Kidney capillary endothelial cell (primary cell): ENCODE measurements at regions not wholly inside any gene's neighbourhood (a gene's known extent, or its start where the extent isn't known, plus 50 kb on each side); places are given as distances from the start of the nearest gene placed in this dataset.

Experiments used
- DNase-seq: peaks from one replicate; pipeline ENCODE4 v3.0.0-alpha.2; 2018; ENCODE audit warnings: low spot score

DNA sequence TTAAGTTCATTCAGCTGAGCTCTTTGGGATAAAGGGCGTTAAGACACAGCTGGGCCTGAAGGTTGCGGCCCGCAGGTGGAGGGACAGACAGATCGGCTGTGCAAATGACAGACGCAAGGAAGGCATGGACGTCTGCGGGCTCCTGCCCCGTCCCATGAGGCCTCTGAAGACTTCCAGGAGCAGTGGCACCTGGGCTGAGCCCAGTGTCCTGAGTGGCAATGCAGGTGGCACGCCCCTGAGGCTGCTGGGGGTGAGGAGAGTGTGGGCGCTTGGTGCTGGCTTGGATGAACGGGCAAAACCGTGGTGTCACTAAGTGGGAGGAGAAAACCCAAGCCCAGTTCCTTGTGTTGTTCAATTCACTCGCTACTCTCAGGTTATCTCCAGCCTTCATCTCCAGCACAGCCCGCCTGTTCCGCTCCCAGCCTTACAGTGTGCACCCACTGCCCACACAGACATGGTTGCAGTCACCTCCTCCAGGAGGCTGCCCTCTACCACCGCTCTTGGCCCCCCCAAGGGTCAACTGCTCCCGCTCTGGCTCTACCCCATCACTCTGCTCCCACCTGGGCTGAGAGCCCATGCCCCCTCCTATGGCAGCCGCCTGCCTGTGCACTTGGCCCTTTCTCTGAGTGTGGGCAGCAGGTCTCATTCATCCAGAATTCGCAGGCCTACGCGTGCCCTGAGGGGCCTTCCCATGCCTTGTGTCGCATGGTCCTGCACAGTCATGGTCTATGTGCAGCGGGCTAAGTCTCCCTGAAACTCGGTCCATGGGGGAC is 50.3 kb downstream of the PTGR3 start:
- DNase-seq, result no peak

DNA sequence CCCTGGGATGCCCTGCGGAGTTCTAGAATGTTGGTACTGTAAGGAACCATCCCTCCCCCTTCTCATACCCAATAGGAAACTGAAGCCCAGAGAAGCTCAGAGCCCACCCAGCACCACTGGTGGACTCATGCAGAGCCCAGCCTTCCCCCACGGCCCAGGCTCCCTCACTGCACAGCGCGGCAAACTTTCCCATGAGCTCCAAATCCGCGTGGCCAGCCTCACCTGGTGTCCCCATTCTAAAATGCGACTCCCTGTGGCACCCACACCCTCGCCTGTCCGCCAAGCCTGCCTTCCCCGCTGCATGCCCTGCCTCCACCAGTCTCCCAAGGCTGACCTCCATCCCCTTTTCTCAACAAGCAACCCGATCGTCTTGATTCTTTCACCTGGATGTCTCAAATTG is 51.1 kb downstream of the PTGR3 start:
- DNase-seq, result no peak

DNA sequence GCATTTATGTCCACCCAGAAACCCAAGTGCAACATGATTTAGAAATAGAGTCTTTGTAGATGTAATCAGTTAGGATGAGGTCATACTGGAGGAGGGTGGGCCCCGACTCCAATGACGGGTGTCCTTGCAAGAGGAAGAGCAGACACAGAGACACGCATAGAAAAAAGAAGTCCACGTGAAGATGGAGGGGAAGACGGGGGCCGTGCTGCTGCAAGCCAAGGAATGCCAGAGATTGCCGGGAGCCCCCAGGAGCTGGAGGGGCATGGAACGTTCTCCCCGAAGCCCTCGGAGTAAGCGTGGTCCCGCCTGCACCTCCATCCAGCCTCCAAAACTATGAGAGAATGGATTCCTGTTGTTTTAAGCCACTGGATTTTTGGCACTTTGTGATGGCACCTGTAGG is 51.6 kb downstream of the PTGR3 start:
- no peak for DNase-seq

DNA sequence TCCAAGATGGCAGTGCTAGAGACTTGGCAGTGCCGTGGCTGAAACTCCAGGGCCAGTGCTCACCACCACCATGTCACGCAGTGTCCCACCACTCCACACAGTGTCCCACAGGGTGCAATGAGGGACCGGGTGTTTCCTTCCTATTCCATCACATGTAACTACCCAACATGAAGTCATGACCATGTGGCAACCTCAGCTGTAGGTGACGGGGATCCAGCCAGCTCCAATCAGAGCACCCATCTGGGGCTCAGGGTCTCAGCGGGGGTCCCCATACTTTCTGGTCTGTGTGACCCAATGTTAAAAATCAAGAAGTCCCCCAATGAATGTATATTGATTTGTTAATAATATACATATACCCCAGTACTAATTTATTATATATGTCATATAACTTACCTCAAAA is 52.1 kb downstream of the PTGR3 start:
- DNase-seq, result no peak

DNA sequence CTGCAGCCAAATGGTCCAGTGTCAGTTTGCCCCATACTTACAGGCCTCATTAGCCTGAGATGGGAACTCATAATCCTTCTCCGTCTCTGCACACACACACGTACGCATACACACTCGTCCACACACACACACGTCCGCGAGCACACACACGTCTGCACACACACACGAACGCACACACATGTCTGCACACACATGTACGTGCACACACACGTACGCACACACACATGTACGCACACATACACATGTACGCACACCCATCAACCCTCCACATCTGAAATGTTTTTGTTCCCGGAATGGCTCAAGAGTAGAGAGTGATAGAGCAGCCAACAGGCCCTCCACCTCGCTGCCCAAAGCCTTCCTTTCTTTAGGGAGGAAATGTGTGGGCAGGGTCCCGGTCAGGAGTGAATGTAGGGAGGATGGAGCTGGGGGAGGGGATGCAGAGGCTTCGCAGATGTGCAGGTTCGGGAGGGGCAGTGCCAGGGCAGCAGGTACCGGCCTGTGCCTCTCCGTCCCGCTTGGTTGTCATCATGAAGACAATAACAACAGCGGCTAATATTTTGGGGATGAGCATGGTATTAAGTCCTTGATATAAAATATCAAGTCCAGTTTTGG is 52.7 kb downstream of the PTGR3 start:
- no peak for DNase-seq

DNA sequence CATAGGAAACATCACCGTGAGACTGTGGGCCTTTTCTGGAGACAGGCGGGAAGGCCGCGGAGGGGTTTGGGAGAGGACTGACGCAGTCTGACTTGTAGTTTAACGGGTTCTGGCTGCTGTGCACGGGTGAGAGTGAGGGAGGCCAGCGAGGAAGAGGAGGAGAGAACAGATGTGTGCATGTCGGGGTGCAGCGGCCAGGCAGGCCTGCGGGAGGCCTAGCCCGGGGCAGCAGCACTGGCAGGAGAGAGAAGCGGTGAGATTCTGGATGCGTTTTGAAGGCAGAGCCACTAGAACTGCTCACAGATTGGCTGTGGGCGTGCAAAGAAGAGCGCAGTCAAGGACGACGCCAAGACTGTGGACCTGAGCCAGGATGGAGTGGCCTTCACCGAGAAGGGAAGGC is 53.9 kb downstream of the PTGR3 start:
- no peak for DNase-seq

DNA sequence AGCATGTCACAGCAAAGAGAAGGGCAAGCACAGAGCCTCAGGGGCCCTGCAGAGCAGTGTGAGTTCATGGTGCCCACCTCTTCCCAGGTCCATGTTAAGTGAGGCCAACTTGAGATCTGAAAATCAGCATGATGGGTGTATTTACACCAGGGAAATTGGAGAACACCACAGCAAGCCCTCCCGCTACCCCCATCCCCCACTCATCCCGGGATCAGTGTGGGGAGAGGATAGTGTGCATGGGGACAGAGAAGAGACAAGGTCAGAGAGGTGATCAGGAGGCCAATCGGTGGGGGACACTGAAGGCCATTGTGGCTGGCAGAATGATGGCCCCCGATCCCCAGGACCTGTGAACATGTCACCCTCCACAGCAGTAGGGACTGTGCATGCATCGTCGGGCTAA is 54.7 kb downstream of the PTGR3 start:
- no peak for DNase-seq

DNA sequence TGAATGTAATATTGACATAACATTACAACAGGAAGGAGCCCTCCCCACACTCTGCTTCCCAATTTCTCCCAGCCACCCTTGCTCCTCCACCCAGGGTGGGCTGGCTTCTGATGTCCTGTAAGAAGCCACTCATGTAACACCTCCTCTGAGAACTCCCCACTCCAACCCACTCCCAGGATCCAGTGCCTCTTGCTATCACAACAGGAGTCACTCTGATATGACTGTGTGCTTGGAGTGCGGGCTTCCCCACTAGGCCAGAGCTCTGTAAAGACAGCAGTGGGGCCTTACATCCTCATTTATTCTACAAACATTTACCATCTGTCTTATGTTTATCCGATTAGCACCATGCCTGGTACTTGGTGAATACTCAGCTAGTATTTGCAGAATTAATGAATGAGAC is 65.1 kb downstream of the PTGR3 start:
- DNase-seq, result no peak

DNA sequence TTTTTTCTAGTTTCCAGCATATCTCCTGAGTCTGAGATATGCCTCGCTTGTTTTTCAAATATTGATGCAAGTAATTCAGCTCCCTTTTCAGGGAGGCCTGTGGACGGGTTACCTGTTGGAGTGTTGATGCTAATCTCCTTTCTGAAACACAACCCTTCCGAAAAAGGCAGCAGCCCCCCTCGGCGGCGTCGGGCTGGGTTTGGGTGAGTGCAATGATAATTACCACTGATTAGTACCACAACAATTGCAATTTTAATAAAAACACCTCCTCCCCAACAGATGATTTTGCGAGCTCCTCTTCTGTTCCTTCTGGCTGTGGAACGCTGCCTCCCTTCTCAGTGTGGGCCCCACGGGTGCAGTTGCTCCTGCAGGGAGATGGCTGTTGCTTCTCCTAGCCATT is 66.3 kb downstream of the PTGR3 start:
- no peak for DNase-seq

DNA sequence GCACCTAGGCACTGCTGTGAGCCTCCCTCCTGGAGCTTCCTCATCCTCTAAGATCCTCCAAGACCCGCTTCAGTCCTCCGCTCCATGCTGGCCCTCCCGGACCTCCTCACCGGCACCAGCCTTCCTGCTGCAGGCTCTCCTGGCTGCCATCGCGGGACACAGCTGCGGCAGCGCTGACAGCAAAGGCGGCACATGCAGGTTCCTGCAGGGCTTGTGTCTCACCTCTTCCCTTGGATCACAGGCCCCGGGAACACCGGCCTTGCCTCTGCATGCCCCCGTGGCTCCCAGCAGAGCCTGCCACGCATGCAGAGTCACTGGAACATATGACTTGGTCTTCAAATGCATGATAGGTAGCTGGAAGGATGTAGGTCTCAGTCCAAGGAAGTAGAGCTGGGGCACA is 67.2 kb downstream of the PTGR3 start:
- no peak for DNase-seq

DNA sequence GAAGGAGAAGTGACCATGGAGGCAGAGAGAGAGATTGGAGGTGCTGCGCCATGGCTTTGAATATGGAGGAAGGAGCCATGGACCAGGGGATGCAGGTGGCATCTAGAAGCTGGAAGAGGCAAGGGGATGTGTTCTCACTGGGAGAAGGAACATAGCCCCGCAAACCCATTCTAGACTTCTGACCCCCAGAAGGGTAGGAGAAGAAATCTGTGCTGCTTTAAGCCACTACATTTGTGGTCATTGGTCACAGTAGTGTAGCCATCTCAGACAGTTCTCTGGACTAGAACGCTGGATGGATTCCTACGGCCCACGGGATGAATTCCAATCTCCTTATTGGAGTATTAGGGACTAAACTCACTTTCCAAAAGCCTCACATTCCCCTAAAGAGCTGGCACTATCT is 67.8 kb downstream of the PTGR3 start:
- DNase-seq, result no peak

DNA sequence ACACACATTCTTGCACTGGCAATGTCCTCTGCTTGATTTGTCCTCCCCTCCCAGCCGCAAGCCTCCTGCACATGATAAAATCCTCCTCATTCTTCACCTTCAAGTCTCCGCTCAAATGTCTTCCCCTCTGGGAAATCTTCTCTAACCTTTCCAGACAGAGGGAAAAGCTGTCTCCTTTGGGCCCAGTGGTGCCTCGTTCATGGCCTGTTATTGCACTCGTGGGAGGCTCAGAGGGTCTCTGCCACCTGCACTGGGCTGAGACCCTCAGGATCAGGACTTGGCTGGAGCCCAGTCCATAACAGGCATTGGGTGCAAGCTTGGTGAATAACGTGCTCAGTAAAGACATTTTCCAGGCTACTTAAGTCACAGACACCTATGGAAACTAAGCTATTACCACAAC is 68.6 kb downstream of the PTGR3 start:
- DNase-seq, result no peak

DNA sequence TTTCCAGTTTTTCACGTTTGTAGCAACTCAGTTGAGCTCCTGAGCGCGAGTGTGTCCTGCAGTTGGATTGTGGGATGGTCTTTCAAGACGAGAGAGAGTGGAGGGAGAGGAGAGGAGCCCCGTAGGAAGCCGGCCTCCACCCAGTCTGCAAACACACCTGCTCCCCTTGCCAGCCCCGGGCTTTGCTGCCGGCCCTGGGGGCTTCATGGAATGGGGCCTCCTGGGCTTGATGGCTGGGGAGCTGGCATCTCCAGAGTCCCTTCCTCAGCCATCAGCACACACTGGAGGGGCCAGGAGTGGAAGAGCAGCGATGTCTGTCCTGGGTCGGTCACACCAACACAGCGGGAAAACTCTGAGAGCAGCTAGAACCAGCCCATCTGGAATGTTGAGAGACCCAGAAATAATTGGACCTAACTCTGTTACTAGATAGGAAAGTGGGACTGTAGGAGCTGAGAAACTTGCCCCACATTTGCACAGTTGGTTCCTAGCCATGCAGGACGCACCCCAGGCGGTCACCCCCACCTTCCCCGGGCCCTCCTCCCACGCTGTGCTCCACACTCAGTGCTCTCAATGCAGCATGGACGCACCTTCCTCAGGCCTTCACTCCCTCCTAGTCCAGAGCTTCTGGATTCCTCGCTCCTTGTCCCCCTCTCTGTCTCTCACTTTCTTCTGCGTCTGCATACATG is 69.6 kb downstream of the PTGR3 start:
- no peak for DNase-seq

DNA sequence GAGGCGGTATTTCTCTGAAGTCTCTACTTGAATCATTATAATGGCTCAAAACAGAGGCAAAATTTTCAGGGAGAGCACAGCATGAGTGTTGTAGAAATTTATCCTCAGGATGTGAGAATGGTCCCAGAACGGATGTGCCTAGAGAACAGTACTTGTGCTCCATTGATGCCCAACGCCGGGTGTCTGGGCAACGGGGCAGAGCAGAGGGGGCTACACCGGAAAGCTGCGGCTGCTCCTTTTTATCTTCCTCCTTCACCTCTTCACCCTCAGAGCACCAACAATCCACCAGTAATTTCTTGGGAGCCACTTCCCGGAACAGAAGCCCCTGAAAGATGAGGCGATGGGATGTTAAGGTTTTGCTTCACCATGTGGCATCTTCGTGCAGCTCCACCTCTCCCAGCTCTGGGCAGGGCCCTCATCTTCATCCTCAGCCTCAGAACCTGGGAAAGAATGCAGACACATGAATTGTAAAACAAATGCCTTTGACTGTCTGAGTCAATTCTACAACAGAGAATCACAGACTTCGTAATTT is 71.5 kb downstream of the PTGR3 start:
- DNase-seq, result no peak

DNA sequence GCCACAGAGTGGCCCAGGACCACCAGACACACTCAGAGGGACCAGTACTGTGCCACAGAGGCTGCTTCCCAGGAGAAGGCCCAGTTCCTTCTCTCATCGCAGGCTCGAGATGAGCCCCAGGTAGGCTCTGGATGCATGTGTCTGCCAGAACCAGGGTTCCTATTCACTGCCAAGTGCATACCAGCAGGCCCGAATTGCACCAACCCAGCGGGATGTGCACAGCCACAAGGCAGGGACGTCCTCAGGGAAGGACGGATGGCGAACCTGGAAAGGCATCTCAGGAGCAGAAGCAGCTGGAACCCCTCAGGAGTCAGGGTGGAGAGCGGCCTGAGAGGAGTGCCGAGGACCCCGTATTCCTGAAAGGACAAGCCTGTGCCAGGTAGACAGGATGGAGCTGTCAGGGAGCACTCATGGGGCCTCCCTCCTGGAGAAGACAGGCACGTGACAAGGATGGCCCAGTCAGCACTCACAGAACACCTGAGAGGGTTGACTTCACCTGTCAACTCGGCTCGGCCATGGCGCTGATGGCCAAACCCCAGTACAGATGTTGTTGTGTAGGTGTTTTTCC is 73.7 kb downstream of the PTGR3 start:
- DNase-seq, result no peak

DNA sequence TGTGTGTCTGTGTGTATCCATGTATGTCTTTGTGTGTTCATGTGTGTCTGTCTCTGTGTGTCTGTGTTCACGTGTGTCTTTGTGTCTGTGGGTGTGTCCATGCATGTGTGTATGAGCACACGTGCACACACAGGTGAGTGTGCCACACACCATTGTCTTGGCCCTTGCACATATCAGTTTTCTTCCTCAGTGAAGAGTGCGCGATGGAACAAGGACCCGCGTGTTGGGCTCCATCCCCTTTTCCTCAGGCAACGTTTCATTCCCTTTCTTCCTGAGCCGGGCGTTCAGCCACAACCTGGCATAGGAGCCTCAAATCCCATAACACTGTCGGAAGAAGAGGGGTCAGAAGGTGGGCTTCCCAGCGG is 74.3 kb downstream of the PTGR3 start:
- DNase-seq, result no peak

DNA sequence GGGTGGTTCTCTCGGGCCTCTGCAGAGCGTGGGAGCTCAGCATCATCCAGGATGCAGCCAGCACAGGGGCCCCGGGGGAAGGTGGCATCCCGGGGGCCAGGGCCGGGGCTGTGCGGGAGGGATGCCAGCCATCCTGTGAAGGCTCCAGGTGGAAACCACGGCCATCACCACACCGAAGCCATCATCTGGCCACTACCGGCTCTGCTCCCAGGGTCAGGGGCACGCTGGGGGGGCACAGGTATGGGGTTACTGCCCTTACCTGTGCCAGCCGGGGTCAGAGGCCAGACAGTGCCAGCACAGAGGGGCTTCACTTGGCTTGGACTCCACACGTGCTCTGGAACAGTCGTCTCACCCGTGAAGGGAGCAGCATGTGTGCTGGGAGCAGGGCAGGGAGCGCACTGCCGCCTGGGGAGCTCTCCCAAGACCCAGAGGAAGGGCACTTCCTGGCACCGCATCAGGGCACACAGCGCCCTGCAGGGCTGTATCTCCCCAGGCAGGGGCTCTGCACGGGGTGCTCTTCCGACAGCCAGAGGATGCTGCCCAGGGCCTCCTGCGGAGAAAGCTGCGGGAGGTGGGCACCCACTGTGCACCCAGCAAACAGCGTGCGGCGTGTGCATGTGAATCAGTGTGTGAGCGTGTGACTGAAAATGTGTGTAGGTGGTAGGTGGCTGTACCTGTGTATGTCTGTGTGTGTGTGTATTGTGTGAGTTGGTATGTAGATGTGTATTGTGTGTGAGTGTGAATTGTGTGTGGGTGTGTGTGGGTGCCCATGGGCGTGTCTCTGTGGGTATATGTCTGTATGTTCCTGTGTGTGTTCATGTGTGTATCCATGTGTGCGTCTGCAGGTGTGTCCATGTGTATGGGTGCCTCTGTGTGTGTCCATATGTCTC is 75.0 kb downstream of the PTGR3 start:
- DNase-seq, result no peak

DNA sequence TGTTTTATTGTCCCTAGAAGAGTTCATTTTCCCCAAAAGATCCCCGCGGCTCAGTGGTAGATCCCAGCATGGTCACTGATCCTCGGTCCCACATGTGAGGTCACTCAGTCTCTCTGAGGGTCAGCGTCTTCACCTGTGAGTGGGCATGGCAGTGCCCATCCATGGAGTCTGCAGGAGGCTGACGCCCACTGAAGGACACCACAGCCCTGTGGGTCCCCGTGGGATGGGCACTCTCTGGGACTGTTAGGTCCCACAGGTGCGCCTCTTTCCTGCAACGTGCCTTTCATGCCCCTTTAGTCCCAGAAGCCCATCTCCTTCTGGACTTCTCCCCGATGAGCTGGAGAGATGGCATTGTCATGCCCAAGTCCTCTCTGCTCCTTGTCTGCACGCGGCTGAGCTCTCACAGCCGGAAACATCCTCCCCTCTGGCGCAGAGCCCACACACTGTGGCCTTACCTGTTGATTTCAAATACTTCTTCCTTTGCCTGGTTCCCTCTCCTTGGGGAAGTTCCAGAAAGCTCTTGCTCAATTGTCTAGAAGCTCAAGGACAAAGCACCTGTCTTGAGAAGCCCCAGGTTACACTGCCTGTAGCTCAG is 75.9 kb downstream of the PTGR3 start:
- no peak for DNase-seq

DNA sequence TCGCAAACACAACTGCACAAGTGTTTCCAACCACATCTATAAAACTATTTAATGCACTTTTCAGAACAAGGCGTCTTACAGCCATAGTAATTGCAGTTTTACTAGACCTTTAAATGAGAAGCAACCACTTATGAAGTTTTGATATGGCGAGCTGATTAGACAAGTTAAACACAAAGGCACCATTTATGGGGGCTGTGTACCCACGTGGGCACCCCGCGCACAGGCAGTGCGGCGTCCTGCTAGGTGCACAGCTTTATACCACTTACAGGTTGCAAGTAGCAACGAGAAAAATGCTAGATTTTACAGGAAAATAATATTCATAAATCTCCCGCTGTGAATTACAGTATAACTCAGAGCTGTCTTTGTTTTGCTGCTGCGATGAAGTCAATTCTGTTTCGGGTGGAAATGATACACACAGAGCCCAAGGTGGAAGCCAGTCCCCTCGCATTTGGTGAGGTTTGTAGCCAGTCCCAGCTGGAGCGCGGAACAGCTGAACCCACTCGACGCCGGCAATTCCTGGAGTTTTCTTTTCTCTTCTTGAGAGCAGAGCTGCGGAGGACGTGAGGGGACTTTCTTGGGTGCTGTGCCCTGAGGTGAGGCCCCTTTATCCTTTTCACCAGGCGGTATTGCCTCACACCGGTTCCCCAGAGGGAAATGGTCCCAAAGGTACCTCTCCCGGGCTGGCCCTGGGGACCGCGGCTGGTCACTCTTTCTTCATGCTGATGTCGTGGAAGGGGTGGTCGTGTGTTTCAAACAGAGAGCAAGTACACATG is 76.7 kb downstream of the PTGR3 start:
- DNase-seq, result no peak

DNA sequence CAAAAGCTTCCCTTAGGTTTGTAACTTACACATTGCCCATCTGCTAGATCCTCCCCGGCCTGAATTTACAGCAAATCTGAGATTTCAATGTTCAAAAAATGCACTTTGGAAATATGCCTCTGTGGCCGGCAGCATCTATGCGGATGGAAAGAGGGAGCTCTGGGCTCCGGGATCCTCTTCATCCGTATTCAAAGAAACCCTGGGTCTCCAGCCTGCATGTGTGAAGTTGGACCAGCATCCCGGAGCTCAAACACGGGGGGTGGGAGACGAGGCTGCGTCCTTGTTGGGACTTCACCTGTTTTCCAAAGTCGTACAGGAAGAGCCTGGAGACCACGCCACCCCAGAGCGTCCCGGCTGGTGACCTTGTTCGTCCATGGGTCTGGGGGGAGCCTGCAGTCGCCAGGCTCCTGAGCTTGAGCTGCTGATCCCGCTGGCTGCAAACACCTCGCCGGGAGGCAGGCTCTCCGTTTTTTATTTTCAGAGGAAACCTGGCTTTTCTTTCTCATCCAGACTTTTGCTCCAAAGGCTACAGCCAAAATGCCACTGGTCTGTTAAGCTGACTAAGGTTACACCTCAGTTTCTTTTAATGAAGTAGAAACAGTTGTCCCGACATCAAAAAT is 77.4 kb downstream of the PTGR3 start:
- no peak for DNase-seq
